IMR-90 (cell line): ENCODE measurements at regions not wholly inside any gene's neighbourhood (a gene's known extent, or its start where the extent isn't known, plus 50 kb on each side); places are given as distances from the start of the nearest gene placed in this dataset.

ENCODE experiments used
- ATAC-seq: fragments of 200-7000 bp; cut with Tn5 transposase; 2 replicates; pipeline ENCODE4 v1.9.1; 2020; ENCODE audit warnings: low read depth, mild to moderate bottlenecking, moderate library complexity
- BruUV-seq: library from RNA; stranded (reverse); fragments of 400-500 nt; replicated peaks from 2 replicates; lab custom pipeline; 2021; lab: Mats Ljungman, UMichigan
- CTCF ChIA-PET: fragments of 300-600 bp; formaldehyde crosslinking; extraction: SDS; loops from one replicate; lab custom pipeline; 2021; ENCODE audit warnings: antibody characterized with exemption; lab: Yijun Ruan, JAX
- POLR2A ChIA-PET: fragments of 300-600 bp; sonication (Branson Sonifier 250); formaldehyde crosslinking; loops from one replicate; lab custom pipeline; 2022; ENCODE audit warnings: antibody characterized with exemption; ENCODE audit not compliant: unreplicated experiment; lab: Charles Lee
- DNase-seq: peaks from one replicate; pipeline ENCODE4 v3.0.0; 2013
- H2AFZ ChIP-seq: replicated peaks from 2 replicates; pipeline ENCODE3; 2013; ENCODE audit warnings: low read length, mild to moderate bottlenecking; ENCODE audit not compliant: poor library complexity
- H2AK5ac ChIP-seq: 2 replicates; pipeline ENCODE4 v1.6.1; 2013; ENCODE audit warnings: low read depth, low read length, inconsistent platforms
- H2AK9ac ChIP-seq: replicated peaks from 2 replicates; pipeline ENCODE3; 2013; ENCODE audit warnings: mild to moderate bottlenecking, low read depth, low read length, moderate library complexity; ENCODE audit not compliant: poor library complexity
- H2BK120ac ChIP-seq: 2 replicates; pipeline ENCODE4 v1.6.1; 2013; ENCODE audit warnings: low read depth, low read length, inconsistent platforms
- H2BK15ac ChIP-seq: 3 replicates; pipeline ENCODE4 v1.6.1; 2013; ENCODE audit warnings: low read depth, low read length, inconsistent platforms
- H2BK20ac ChIP-seq: 2 replicates; pipeline ENCODE4 v1.6.1; 2013; ENCODE audit warnings: low read depth, mild to moderate bottlenecking, inconsistent platforms, low read length, moderate library complexity
- H2BK5ac ChIP-seq: 2 replicates; pipeline ENCODE4 v1.6.1; 2013; ENCODE audit warnings: mild to moderate bottlenecking, low read depth, low read length, inconsistent platforms; ENCODE audit not compliant: poor library complexity, severe bottlenecking
- H3K14ac ChIP-seq: replicated peaks from 2 replicates; pipeline ENCODE4 v1.6.1; 2013; ENCODE audit warnings: low read depth, low read length, inconsistent platforms
- H3K18ac ChIP-seq: 2 replicates; pipeline ENCODE4 v1.6.1; 2013; ENCODE audit warnings: low read depth, low read length, control low read depth
- H3K23ac ChIP-seq: 2 replicates; pipeline ENCODE4 v1.6.1; 2013; ENCODE audit warnings: low read depth, low read length, inconsistent platforms
- H3K27ac ChIP-seq: 2 replicates; pipeline ENCODE4 v1.5.1; 2013; ENCODE audit warnings: mild to moderate bottlenecking, control low read depth, low read length; ENCODE audit not compliant: insufficient read depth
- H3K27me3 ChIP-seq: 2 replicates; pipeline ENCODE4 v1.6.1; 2013; ENCODE audit warnings: low read length; ENCODE audit not compliant: control insufficient read depth, insufficient read depth
- H3K36me3 ChIP-seq: 2 replicates; pipeline ENCODE4 v1.6.1; 2013; ENCODE audit warnings: low read length, mixed read lengths; ENCODE audit not compliant: control insufficient read depth, insufficient read depth
- H3K4ac ChIP-seq: 2 replicates; pipeline ENCODE4 v1.6.1; 2013; ENCODE audit warnings: low read depth, low read length, inconsistent platforms
- H3K4me1 ChIP-seq: 2 replicates; pipeline ENCODE4 v1.6.1; 2013; ENCODE audit warnings: low read length, mixed read lengths; ENCODE audit not compliant: control insufficient read depth, insufficient read depth
- H3K4me2 ChIP-seq: 2 replicates; pipeline ENCODE4 v1.6.1; 2013; ENCODE audit warnings: low read depth, mild to moderate bottlenecking, control low read depth, low read length, moderate library complexity
- H3K4me3 ChIP-seq: 2 replicates; pipeline ENCODE4 v1.5.1; 2013; ENCODE audit warnings: low read depth, mild to moderate bottlenecking, control low read depth, low read length, moderate library complexity; ENCODE audit not compliant: insufficient read depth
- H3K56ac ChIP-seq: 2 replicates; pipeline ENCODE4 v1.6.1; 2013; ENCODE audit warnings: low read length, inconsistent platforms; ENCODE audit not compliant: insufficient read depth; ENCODE audit errors: extremely low read depth
- H3K79me1 ChIP-seq, 2 experiments: 2 replicates each; pipeline ENCODE4 v1.6.1; 2013; ENCODE audit warnings: low read length in 2 of 2, inconsistent platforms in 1 of 2, low read depth in 1 of 2
- H3K9ac ChIP-seq: 2 replicates; pipeline ENCODE4 v1.6.1; 2013; ENCODE audit warnings: low read depth, low read length, control low read depth
- H3K9me1 ChIP-seq: 2 replicates; pipeline ENCODE4 v1.6.1; 2013; ENCODE audit warnings: low read length, inconsistent platforms; ENCODE audit not compliant: insufficient read depth
- H3K9me3 ChIP-seq: 2 replicates; pipeline ENCODE4 v1.6.1; 2013; ENCODE audit warnings: low read length; ENCODE audit not compliant: control insufficient read depth, insufficient read depth
- H4K20me1 ChIP-seq: 2 replicates; pipeline ENCODE4 v1.6.1; 2013; ENCODE audit warnings: low read length, inconsistent platforms; ENCODE audit not compliant: insufficient read depth
- H4K5ac ChIP-seq: 2 replicates; pipeline ENCODE4 v1.6.1; 2013; ENCODE audit warnings: mild to moderate bottlenecking, low read depth, low read length, control low read depth
- H4K8ac ChIP-seq, 2 experiments: 2 replicates each; pipeline ENCODE4 v1.6.1; 2013; ENCODE audit warnings: low read depth in 2 of 2, low read length in 2 of 2, control low read depth in 1 of 2, inconsistent platforms in 1 of 2
- H4K91ac ChIP-seq: 2 replicates; pipeline ENCODE4 v1.6.1; 2013; ENCODE audit warnings: low read depth, low read length, inconsistent platforms; ENCODE audit not compliant: insufficient read depth
- BHLHE40 ChIP-seq: fragments of 150-350 bp; IDR thresholded peaks from 2 replicates; pipeline ENCODE4 v1.6.1; 2016; ENCODE audit warnings: mild to moderate bottlenecking, low read depth, low read length
- CEBPB ChIP-seq: IDR thresholded peaks from 2 replicates; pipeline ENCODE4 v1.6.1; 2012; ENCODE audit warnings: low read depth, low read length, improper control_type of control experiment
- CHD1 ChIP-seq: IDR thresholded peaks from 2 replicates; pipeline ENCODE4 v1.6.1; 2012; ENCODE audit warnings: low read depth, low read length, improper control_type of control experiment
- FOS ChIP-seq: fragments of 150-350 bp; IDR thresholded peaks from 2 replicates; pipeline ENCODE4 v1.6.1; 2016; ENCODE audit warnings: low read depth, low read length
- MAFK ChIP-seq: IDR thresholded peaks from 2 replicates; pipeline ENCODE4 v1.6.1; 2012; ENCODE audit warnings: low read depth, low read length, improper control_type of control experiment
- MAZ ChIP-seq: IDR thresholded peaks from 2 replicates; pipeline ENCODE4 v1.6.1; 2012; ENCODE audit warnings: low read depth, mild to moderate bottlenecking, low read length, improper control_type of control experiment, moderate library complexity, borderline replicate concordance
- MXI1 ChIP-seq: IDR thresholded peaks from 2 replicates; pipeline ENCODE4 v1.6.1; 2012; ENCODE audit warnings: low read depth, mild to moderate bottlenecking, low read length, moderate library complexity, borderline replicate concordance
- NFE2L2 ChIP-seq: fragments of 150-350 bp; IDR thresholded peaks from 2 replicates; pipeline ENCODE4 v1.6.1; 2016; ENCODE audit warnings: low read depth, mild to moderate bottlenecking, low read length
- POLR2A ChIP-seq: IDR thresholded peaks from 2 replicates; pipeline ENCODE4 v1.6.1; 2012; ENCODE audit warnings: mild to moderate bottlenecking, low read depth, low read length
- RAD21 ChIP-seq: IDR thresholded peaks from 2 replicates; pipeline ENCODE4 v1.6.1; 2012; ENCODE audit warnings: low read length, improper control_type of control experiment
- RCOR1 ChIP-seq: IDR thresholded peaks from 2 replicates; pipeline ENCODE4 v1.6.1; 2012; ENCODE audit warnings: mild to moderate bottlenecking, low read length, improper control_type of control experiment; ENCODE audit not compliant: insufficient replicate concordance
- RFX5 ChIP-seq: IDR thresholded peaks from 2 replicates; pipeline ENCODE4 v1.8.0; 2012; ENCODE audit warnings: low read depth, mild to moderate bottlenecking, low read length, moderate library complexity
- SMC3 ChIP-seq: fragments of 150-350 bp; IDR thresholded peaks from 2 replicates; pipeline ENCODE4 v1.6.1; 2016; ENCODE audit warnings: low read depth, mild to moderate bottlenecking, antibody characterized with exemption, low read length, moderate library complexity
- dilution Hi-C: fragments of 300-500 bp; cut with HindIII; formaldehyde crosslinking; loops from one replicate; pipeline ENCODE4 v1.14.3; 2018; ENCODE audit warnings: low sequenced_read_pairs; ENCODE audit not compliant: unreplicated experiment
- in situ Hi-C: fragments of 300-500 bp; cut with MboI; formaldehyde crosslinking; loops from 3 replicates; pipeline ENCODE4 v1.14.3; 2019; ENCODE audit warnings: low sequenced_read_pairs, inconsistent platforms, mixed read lengths
- intact Hi-C: fragments of 100-400 bp; cut with micrococcal nuclease; formaldehyde crosslinking; loops from 2 replicates; pipeline ENCODE4 v1.10.0; 2022
- TF ChIP-seq, protein P1 (sequence below): fragments of 150-350 bp; IDR thresholded peaks from 2 replicates; pipeline ENCODE4 v1.6.1; 2017; ENCODE audit warnings: mild to moderate bottlenecking, antibody characterized with exemption, low read length, low read depth
- TF ChIP-seq, protein P2 (sequence below): fragments of 150-350 bp; IDR thresholded peaks from 2 replicates; pipeline ENCODE4 v1.6.1; 2016; ENCODE audit warnings: low read depth, mild to moderate bottlenecking, low read length, moderate library complexity, borderline replicate concordance
- TF ChIP-seq, protein P3 (sequence below): conservative IDR thresholded peaks from 2 replicates; pipeline ENCODE4 v1.5.1; 2012; ENCODE audit warnings: mild to moderate bottlenecking, low read depth, low read length, improper control_type of control experiment

DNA sequence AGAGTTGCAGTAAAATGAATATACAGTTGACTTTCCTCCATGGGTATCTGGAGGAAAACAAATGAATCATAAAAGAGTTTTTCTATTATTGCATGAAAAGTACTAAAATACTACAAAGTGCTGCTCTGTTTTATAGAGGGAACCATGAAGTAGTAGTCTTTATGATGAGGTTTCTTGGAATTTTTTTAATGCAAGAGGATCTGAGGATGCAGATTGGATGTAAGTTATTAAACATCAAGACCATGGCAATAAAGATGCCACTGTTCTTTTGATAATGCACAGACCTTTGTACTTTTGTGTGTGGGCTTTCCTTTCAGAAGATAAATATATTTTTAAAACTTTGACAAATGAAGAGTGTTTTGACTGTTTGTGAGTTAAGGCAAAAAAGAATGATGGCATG is 87.5 kb downstream of the DACT1 start:
- H3K9me1 ChIP-seq = no peaks in the 10 kb centered on the region
- no peak overlapping the region for H2BK15ac ChIP-seq
- H2BK120ac ChIP-seq = no peak overlapping the region
- H2BK5ac ChIP-seq = no peak overlapping the region
- H4K5ac ChIP-seq = no peak overlapping the region
- ChIA-PET CTCF (no interaction called here), POLR2A (no interaction called here)
- H4K8ac ChIP-seq = no peak overlapping the region
- H2BK20ac ChIP-seq = no peak overlapping the region
- no peak overlapping the region for H3K4me3 ChIP-seq
- intact Hi-C loops = no loop called here
- H3K9ac ChIP-seq = no peak overlapping the region
- no peak overlapping the region for H3K27ac ChIP-seq
- no peak overlapping the region for H3K4me2 ChIP-seq
- in situ Hi-C loops = no loop called here
- ATAC-seq = no peak
- no peak overlapping the region for H3K23ac ChIP-seq
- no TSS peak for BruUV-seq
- H2AFZ ChIP-seq = no peak overlapping the region
- no peak overlapping the region for H3K56ac ChIP-seq
- dilution Hi-C loops = no loop called here
- H2AK5ac ChIP-seq = no peak overlapping the region
- H3K4ac ChIP-seq = no peak overlapping the region
- no peak overlapping the region for H3K18ac ChIP-seq
- DNase-seq = no peak
- no peak for TF ChIP-seq RCOR1
- no peak for TF ChIP-seq CEBPB
- TF ChIP-seq, protein P1, sequence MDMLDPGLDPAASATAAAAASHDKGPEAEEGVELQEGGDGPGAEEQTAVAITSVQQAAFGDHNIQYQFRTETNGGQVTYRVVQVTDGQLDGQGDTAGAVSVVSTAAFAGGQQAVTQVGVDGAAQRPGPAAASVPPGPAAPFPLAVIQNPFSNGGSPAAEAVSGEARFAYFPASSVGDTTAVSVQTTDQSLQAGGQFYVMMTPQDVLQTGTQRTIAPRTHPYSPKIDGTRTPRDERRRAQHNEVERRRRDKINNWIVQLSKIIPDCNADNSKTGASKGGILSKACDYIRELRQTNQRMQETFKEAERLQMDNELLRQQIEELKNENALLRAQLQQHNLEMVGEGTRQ = no peak
- no peak for TF ChIP-seq CHD1
- TF ChIP-seq RFX5 = no peak
- TF ChIP-seq MAFK = no peak
- TF ChIP-seq SMC3 = no peak
- no peak for TF ChIP-seq RAD21
- TF ChIP-seq, protein P2, sequence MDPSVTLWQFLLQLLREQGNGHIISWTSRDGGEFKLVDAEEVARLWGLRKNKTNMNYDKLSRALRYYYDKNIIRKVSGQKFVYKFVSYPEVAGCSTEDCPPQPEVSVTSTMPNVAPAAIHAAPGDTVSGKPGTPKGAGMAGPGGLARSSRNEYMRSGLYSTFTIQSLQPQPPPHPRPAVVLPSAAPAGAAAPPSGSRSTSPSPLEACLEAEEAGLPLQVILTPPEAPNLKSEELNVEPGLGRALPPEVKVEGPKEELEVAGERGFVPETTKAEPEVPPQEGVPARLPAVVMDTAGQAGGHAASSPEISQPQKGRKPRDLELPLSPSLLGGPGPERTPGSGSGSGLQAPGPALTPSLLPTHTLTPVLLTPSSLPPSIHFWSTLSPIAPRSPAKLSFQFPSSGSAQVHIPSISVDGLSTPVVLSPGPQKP = no peak
- TF ChIP-seq NFE2L2 = no peak
- TF ChIP-seq FOS = no peak
- TF ChIP-seq, protein P3, sequence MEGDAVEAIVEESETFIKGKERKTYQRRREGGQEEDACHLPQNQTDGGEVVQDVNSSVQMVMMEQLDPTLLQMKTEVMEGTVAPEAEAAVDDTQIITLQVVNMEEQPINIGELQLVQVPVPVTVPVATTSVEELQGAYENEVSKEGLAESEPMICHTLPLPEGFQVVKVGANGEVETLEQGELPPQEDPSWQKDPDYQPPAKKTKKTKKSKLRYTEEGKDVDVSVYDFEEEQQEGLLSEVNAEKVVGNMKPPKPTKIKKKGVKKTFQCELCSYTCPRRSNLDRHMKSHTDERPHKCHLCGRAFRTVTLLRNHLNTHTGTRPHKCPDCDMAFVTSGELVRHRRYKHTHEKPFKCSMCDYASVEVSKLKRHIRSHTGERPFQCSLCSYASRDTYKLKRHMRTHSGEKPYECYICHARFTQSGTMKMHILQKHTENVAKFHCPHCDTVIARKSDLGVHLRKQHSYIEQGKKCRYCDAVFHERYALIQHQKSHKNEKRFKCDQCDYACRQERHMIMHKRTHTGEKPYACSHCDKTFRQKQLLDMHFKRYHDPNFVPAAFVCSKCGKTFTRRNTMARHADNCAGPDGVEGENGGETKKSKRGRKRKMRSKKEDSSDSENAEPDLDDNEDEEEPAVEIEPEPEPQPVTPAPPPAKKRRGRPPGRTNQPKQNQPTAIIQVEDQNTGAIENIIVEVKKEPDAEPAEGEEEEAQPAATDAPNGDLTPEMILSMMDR = no peak
- no peak for TF ChIP-seq MXI1
- TF ChIP-seq MAZ = no peak
- TF ChIP-seq POLR2A = no peak
- TF ChIP-seq BHLHE40 = no peak
- no peaks in the 10 kb centered on the region for H3K79me1 ChIP-seq
- no peaks in the 10 kb centered on the region for H3K27me3 ChIP-seq
- H2AK9ac ChIP-seq = no peak overlapping the region
- no peaks in the 10 kb centered on the region for H4K20me1 ChIP-seq
- no peak overlapping the region for H4K91ac ChIP-seq
- no peak overlapping the region for H3K14ac ChIP-seq
- H3K36me3 ChIP-seq = no peaks in the 10 kb centered on the region
- no peaks in the 10 kb centered on the region for H3K9me3 ChIP-seq
- peaks cover 4% of the 10 kb centered on the region; the same call in 1 of the 2 replicates for H3K4me1 ChIP-seq
